Lung (tissue), 11 donors: ENCODE measurements at regions not wholly inside any gene's neighbourhood (a gene's known extent, or its start where the extent isn't known, plus 50 kb on each side); places are given as distances from the start of the nearest gene placed in this dataset.

Experiments used
- ATAC-seq: fragments of 200-7000 bp; cut with Tn5 transposase; one replicate; pipeline ENCODE4 v1.9.1; 2020; ENCODE audit warnings: moderate number of reproducible peaks; ENCODE audit not compliant: insufficient read depth, low FRiP score
- DNase-seq, 3 donors: peaks; one replicate each; pipeline ENCODE4 v3.0.0-alpha.2; 2013 to 2017
- H3K27ac ChIP-seq, 2 donors: one replicate each; pipeline ENCODE4 v1.5.1; 2013; ENCODE audit warnings: mild to moderate bottlenecking in 2 of 2, moderate library complexity in 2 of 2, control low read depth in 1 of 2, inconsistent platforms in 1 of 2, low read depth in 1 of 2, low read length in 1 of 2
- H3K27me3 ChIP-seq, 3 donors: one replicate each; pipeline ENCODE4 v1.5.1; 2013; ENCODE audit warnings: low read length in 2 of 3; ENCODE audit not compliant: control insufficient read depth in 3 of 3, insufficient read depth in 3 of 3
- H3K36me3 ChIP-seq, 4 donors: one replicate each; pipeline ENCODE4 v1.5.1; 2013; ENCODE audit warnings: low read length in 4 of 4, mild to moderate bottlenecking in 1 of 4, moderate library complexity in 1 of 4; ENCODE audit not compliant: control insufficient read depth in 4 of 4, insufficient read depth in 4 of 4
- H3K4me1 ChIP-seq, 5 donors: one replicate each; pipeline ENCODE4 v1.5.1; 2013; ENCODE audit warnings: low read length in 5 of 5, mild to moderate bottlenecking in 2 of 5, moderate library complexity in 1 of 5; ENCODE audit not compliant: control insufficient read depth in 5 of 5, insufficient read depth in 5 of 5
- H3K4me3 ChIP-seq: one replicate; pipeline ENCODE4 v1.5.1; 2013; ENCODE audit warnings: mild to moderate bottlenecking, control low read depth, moderate library complexity
- H3K9ac ChIP-seq, 2 donors: one replicate each; pipeline ENCODE4 v1.5.1; 2013; ENCODE audit warnings: low read length in 2 of 2, control low read depth in 1 of 2; ENCODE audit not compliant: insufficient read depth in 1 of 2
- H3K9me3 ChIP-seq, 4 donors: one replicate each; pipeline ENCODE4 v1.5.1; 2013; ENCODE audit warnings: low read length in 3 of 4, mild to moderate bottlenecking in 1 of 4, moderate library complexity in 1 of 4; ENCODE audit not compliant: control insufficient read depth in 4 of 4, insufficient read depth in 3 of 4
- WGBS, 2 donors: extraction: QIAGEN DNeasy Blood & Tissue Kit; methylation state at CpG; one replicate each; pipeline ENCODE4 v1.1.7; 2013; 5-methylcytosine and 5-hydroxymethylcytosine counted together
- TF ChIP-seq, protein P1 (sequence below): IDR thresholded peaks from 2 replicates; pipeline ENCODE4 v1.5.1; 2012; ENCODE audit warnings: mild to moderate bottlenecking; ENCODE audit errors: control extremely low read depth, extremely low read depth
- donor health status: control.
- donor health status: control.
- donor health status: Bipolar disorder and iron deficiency.
- donor health status: healthy.
- donor health status: DM: yes; HTN: yes; CAD: no.

DNA sequence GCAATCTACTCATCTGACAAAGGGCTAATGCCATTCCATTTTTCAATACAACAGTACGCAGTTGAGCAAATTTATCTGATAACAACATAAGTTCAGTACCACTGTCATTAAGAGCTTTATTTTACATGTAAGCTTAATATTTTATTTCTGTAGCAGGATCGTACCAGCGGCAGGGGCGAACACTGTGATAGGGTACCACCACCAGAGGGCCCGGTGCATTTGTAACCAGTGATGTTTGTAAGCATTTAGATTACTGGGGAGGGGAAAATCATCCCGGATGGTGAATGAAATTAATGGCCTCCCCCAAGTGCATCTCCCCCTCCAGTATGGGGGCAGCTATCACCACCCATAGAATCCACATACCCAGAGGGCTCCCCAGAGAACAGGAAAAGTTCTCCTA is 179.0 kb downstream of the ADGRA3 start:
- Histone ChIP-seq H3K9me3 (no peaks in the 10 kb centered on the region), H3K27me3 (no peaks in the 10 kb centered on the region), H3K9ac (no peak overlapping the region), H3K36me3 (no peaks in the 10 kb centered on the region), H3K4me3 (no peak overlapping the region), H3K4me1 (peaks cover 0 to 2% (median 0%) of the 10 kb centered on the region in 5 donors), H3K27ac (no peak overlapping the region)
- 90 to 93% methylated on average over 6 of the region's 6 CpGs for WGBS, 2 donors
- DNase-seq (no peak), ATAC-seq (no peak)
- TF ChIP-seq, protein P1, sequence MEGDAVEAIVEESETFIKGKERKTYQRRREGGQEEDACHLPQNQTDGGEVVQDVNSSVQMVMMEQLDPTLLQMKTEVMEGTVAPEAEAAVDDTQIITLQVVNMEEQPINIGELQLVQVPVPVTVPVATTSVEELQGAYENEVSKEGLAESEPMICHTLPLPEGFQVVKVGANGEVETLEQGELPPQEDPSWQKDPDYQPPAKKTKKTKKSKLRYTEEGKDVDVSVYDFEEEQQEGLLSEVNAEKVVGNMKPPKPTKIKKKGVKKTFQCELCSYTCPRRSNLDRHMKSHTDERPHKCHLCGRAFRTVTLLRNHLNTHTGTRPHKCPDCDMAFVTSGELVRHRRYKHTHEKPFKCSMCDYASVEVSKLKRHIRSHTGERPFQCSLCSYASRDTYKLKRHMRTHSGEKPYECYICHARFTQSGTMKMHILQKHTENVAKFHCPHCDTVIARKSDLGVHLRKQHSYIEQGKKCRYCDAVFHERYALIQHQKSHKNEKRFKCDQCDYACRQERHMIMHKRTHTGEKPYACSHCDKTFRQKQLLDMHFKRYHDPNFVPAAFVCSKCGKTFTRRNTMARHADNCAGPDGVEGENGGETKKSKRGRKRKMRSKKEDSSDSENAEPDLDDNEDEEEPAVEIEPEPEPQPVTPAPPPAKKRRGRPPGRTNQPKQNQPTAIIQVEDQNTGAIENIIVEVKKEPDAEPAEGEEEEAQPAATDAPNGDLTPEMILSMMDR, result no peak

DNA sequence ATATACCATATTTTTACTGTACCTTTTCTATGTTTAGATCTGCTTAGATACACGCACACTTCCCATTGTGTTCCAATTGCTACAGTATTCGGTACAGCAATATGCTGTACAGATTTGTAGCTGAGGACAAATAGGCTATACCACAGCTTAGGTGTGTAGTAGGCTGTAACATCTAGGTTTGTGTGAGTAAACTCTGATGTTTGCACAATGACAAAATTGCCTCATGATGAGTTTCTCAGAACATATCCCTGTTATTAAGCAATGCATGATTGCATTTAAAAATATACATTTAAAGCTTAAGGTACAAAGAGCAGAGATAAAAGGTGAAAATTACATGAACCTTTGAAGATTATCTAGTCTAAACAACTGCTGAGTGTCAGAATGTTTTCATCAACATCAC is 181.7 kb downstream of the ADGRA3 start:
- H3K27ac ChIP-seq, result no peak overlapping the region
- no peak for DNase-seq
- peaks cover 0 to 2% (median 0%) of the 10 kb centered on the region in 5 donors for H3K4me1 ChIP-seq
- H3K9ac ChIP-seq, result no peak overlapping the region
- no peaks in the 10 kb centered on the region for H3K9me3 ChIP-seq
- no peak overlapping the region for H3K4me3 ChIP-seq
- 90 to 92% methylated on average over 2 of the region's 2 CpGs for WGBS, 2 donors
- no peak for ATAC-seq
- no peaks in the 10 kb centered on the region for H3K36me3 ChIP-seq
- TF ChIP-seq, protein P1, result no peak
- H3K27me3 ChIP-seq, result no peaks in the 10 kb centered on the region

DNA sequence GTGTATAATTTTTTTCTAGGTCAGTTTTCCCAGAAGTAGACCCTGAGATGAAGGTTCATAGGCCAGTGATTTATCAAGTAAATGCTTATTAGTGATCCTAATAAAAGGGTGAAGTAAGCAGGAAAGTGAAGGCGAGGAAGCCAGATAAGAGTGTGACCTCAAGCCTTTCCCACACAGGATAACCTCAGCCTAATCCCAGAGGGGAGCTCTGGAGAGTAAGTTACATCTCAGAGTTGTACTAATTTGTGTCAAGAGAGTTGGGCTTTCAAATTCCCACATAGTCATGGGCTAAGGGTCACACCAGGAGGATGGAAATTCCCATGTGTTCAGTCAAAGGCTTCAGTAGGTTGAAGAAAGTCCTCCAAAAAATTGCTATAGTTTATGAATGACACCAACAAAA is 191.4 kb downstream of the ADGRA3 start:
- ATAC-seq (no peak), DNase-seq (no peak)
- Histone ChIP-seq H3K36me3 (no peaks in the 10 kb centered on the region), H3K4me3 (no peak overlapping the region), H3K9me3 (no peaks in the 10 kb centered on the region), H3K4me1 (no peaks in the 10 kb centered on the region), H3K27me3 (no peaks in the 10 kb centered on the region), H3K9ac (no peak overlapping the region), H3K27ac (no peak overlapping the region)
- TF ChIP-seq, protein P1, result no peak
- 68 to 80% methylated on average over 1 of the region's 1 CpG for WGBS, 2 donors

DNA sequence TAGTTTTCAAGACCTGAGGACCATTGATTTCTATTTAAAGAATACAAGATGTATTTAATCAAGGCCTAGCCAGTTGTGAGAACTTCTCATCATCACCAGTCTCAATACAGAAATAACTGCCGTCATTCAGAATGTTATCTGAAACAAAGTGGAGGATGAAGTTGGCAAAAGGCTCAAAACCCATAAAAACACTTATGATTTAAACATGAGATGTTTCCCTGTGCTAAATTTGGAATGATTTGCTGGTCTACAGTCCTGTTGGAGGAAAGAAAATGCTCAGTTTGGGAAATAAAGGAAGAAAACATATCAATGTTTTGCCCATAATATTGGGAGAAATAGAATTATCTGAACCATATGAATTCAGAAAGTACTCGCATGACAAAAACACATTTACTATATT is 192.2 kb downstream of the ADGRA3 start:
- H3K27me3 ChIP-seq, result no peaks in the 10 kb centered on the region
- H3K4me1 ChIP-seq, result no peaks in the 10 kb centered on the region
- 88 to 89% methylated on average over 2 of the region's 2 CpGs for WGBS, 2 donors
- H3K36me3 ChIP-seq, result no peaks in the 10 kb centered on the region
- DNase-seq, result no peak
- ATAC-seq, result no peak
- H3K9ac ChIP-seq, result no peak overlapping the region
- H3K4me3 ChIP-seq, result no peak overlapping the region
- no peak overlapping the region for H3K27ac ChIP-seq
- H3K9me3 ChIP-seq, result no peaks in the 10 kb centered on the region
- TF ChIP-seq, protein P1, result no peak
